ENCODE measurements at regions not wholly inside any gene's neighbourhood (a gene's known extent, or its start where the extent isn't known, plus 50 kb on each side); places are given as distances from the start of the nearest gene placed in this dataset.

DNA sequence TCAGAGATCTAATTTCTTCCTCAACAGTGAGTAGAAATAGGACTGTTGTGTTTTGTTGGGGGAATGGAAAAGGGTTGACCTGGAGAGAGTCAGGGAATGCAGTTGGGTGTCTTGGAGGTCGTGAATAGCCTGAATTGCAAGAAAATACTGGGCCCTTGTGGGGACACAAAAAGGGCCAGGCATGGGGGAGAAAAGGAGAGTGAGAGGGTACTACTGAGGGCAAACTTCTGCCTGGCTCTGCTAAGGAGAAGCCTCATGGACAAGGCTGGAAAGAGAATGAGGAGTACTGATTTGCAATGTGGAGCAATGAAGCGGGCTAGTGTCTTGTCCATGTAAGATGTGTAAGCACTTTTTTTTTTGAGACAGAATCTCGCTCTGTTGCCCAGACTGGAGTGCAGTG, 96.2 kb upstream of the IRF2BP2 start:
- no peak for DNase-seq

- DNase-seq = no peak
Observed at GRCh38 chr1:234705615-234706014, 95.6 kb upstream of the IRF2BP2 start.

DNA sequence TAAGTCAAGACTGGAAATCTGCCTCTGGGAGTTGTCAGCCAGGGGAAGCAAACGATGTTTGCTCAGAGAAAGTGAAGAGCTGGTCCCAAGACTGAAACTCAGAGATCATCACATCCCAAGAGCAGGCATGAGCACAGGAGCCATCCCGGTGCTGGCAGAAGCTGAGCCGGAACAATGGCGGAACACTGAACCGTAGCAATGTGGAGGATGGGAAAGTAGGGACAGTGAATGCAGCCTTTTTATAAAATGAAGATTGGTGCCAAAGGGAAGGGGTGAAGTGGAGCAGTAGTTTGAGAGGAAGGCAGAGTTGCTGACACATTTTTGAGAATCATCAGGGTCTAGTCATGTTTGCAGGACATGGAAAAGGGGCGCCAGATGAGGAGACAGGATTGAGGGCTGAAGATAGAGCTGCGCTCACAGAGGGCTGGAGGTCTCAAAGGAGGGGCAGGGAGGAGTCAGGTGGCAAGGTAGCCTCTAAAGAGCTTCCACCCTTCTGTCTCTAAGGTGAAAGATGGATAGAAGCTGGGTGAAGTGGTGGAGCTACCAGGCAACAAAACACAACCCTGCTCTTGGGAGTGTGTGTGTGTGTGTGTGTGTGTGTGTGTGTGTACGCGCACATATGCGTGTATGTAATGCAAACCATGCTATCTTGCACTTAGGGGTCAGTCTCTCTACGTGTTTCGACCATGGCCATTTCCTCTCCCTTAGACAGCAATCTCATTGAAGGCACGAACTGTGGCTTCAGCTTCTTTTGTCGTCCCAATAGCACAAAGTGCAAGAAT, 94.3 kb upstream of the IRF2BP2 start:
- DNase-seq = no peak

DNA sequence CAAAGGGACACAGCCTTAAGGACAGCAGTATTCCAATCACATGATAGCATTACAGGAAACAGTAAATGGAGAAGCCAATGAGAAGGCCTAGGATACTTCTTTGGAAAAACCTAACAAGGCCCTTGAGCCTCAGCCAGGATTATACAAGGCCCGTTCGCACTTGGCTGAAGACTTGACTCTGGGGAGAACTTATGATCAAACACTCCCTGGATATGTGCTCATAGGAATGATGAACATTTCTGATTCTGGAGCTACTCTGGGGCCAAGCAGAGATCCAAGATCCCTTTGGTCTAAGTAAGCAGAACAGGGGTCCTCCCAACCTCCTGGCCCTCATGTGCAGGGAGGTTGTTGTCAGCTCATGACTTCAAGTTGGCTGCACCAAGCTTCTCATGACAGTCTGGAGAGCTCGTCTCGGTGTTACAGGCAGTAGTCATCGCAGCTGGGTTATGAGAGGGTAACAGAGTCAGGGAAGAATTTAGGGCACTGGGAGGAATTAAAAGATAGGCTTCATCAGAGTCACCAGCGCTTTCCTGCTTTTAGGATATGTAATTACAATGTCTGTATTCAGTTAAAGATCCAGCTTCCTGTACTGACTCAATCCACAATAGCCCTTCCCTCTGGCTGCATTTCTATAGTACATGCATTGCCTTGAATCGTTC, 92.5 kb upstream of the IRF2BP2 start:
- no peak for DNase-seq

GRCh38 chr1:234701737-234702341, 91.9 kb upstream of the IRF2BP2 start:
- no peak for DNase-seq

DNA sequence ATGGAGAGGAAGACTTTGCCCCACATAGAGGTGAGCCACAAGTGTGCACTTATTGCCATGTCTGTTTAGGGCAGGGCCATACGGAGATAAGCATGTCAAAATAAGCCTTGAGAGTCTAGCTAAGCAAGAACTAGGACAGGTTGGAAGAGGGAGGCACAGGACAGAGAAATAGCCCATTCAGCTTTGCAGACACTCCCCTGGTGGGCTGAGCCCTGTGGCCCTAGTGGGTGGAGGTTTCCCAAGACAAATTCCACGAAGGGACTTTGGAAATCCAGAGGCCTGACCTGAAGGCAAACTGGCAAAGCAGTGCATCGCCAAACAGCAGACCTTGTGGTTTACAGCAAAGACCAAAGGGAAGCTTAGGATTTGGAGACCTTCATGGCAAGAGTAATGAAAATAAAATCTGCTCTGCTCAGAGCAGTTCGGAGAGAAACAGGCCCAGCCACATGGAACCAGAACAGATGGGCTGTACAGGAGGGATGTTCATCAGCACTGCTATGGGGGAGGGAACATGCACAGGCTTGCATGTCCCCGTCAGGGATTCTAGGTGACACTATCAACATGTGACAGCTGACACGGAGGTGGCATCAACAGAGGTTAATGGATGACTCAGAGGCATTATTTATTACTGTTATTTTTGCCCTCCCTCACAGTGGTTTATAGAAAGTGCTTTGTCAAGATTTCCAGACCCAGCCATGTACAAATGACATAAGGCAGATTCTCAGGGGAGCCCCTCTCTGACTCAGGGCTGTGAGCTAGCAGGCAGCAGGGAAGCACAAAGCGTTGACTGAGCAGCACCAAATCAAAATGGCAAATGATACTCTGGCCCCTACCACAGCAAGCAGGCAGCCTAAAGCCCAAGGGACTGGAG, 90.1 kb upstream of the IRF2BP2 start:
- peak; percentile 99 for DNase-seq

DNA sequence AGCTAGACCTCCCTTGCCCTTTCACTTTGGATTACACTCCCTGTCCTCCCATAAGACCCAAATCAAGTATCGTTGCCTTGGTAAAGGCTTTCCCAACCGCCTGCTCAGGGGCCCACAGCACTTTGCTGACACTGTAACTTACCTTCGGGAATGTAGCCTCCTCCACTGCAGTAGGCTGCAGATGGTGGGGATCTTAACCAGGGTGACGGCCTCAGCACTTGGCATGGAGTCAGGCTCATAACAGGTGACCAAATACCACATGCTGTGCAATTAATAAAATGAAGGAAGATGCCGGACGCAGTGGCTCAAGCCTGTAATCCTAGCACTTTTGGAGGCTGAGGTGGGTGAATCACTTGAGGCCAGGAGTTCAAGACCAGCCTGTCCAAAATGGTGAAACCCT, 88.7 kb upstream of the IRF2BP2 start:
- no peak for DNase-seq

GRCh38 chr1:234697741-234698140, 87.8 kb upstream of the IRF2BP2 start:
- no peak for DNase-seq

DNA sequence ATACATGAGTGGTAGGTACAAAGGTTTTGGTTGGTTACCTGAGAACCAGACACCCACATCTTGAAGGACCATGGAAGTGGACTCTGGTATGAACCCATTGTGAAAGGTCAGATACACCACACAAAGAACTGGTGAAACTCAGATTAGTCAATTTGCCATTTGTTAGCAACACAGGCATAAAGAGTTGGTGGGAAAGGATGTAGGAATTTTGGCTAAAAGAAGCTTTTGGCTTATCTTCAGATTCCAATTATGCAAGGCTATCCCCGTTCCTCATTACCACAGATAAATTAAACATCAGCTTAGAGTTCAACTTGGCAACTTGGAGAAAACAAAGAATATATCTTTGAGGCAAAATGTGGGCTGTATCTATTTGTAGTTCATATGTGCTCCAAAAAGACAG, 87.0 kb upstream of the IRF2BP2 start:
- DNase-seq = no peak

GRCh38 chr1:234696148-234696576, 86.2 kb upstream of the IRF2BP2 start:
- no peak for DNase-seq

DNA sequence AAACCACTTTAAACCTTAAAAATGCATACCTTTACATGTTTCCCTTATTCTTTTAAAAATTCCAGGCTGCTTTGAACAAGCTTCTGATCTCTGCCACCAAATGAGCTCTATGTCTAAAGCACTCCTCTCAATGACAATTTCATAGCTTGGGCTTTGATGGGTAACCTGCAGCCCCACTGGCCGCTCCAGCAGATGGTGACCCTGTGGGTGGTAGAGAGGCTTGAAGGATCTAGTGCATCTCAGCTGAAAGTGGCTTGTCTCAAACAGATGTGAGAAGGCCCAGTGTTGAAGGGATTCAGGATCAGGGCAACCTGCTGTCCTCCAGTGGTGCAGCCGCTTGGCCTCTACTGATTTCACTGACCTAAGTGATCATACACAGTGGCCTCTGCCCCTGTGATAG, 84.7 kb upstream of the IRF2BP2 start:
- no peak for DNase-seq

- DNase-seq = no peak
Observed at GRCh38 chr1:234692966-234693580, 83.1 kb upstream of the IRF2BP2 start.

DNA sequence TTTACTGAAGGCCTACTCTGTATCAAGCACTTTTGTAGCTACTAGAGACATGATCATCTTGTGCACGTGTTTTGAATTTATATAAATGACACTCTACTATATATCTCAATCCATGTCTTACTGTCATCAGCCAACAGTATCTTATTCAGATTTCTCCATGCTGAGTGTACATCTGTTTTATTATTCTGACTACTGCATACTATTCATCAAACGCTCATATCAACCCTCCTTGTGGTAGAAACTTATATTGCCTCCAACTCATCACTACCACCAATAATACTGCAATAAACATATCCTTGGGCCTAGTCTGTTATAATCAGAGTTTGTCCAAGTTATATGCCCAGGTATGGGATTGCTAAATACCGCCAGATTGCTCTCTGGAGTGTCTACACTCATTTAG, 81.6 kb upstream of the IRF2BP2 start:
- peak; percentile 8 for DNase-seq

DNA sequence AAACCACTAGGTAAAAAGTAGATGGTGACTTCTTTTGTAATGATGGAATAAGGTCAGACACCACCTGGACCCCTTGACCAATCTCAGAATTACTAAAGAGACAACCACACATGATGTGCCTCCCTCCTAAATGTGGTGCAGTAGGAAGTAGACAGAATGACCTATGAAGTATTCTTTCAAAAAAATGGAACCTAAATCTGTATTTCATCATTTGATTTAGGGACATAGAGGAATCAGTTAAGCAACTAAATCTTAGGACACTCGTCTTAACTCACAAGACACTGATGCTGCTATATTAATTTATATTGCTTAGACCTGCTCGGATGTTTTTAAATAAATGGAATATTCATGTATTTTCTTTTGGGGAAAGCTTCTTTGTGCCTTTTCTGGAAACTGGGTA, 80.9 kb upstream of the IRF2BP2 start:
- DNase-seq = no peak

DNA sequence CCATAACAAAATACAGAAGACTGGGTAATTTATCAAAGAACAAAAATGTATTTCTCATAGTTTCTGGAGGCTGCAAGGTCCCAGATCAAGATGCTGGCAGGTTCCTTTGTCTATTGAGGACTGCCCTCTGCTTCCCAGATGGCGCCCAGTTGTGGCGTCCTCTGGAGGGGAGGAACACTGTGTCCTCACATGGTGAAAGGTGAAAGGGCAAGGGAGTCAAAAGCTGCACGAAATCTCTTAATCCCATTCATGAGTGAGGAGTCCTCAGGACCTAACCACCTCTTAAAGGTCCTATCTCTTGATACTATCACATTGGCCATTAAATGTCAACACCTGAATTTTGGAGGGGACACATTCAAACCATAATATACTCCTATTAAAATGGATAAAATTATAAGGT, 79.3 kb upstream of the IRF2BP2 start:
- no peak for DNase-seq

- no peak for DNase-seq
Observed at GRCh38 chr1:234687011-234687410, 77.0 kb upstream of the IRF2BP2 start.

- no peak for DNase-seq
Observed at GRCh38 chr1:234686035-234686434, 76.1 kb upstream of the IRF2BP2 start.

- no peak for DNase-seq
Observed at GRCh38 chr1:234684856-234685255, 74.9 kb upstream of the IRF2BP2 start.

DNA sequence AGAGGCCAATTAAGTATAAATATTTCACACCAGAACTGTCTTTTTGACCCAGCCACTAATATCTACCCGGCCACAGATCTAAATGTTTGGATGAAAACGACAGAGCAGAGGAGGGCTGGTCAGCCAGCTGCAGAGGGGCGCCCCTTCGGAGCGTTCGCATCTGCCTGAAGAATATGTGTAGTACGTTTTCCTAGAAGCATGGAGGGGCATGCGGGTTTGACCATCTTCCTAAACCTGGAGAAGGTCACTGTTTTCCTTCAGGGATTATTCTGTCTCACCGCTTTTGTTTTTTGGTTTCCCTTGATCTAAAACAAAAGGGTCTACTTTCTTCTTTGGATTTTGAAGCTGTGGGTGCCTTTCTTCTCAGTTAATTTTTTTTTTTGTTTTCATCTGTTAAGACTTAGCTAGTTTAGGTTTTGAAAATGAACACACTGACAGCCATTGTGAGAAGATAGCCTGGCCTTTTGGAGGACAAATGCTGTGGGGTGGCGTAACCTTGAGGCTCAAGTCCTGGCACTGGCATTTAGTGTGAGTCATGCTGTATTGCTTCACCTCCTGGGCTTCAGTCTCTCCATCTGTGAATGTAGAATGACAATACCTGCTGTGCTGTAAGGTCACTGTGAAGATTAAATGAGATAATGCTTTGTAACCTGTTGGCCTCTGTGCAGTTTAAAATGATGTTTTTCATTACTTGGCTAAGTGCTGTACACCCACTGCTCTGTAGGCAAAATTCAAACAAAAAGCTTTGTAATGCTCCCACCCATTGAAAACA, 74.1 kb upstream of the IRF2BP2 start:
- DNase-seq = peak; percentile 20

- no peak for DNase-seq
Observed at GRCh38 chr1:234683127-234683860, 73.3 kb upstream of the IRF2BP2 start.

GRCh38 chr1:234681990-234682389, 72.0 kb upstream of the IRF2BP2 start:
- DNase-seq = no peak
